ENCODE measurements at regions not wholly inside any gene's neighbourhood (a gene's known extent, or its start where the extent isn't known, plus 50 kb on each side); places are given as distances from the start of the nearest gene placed in this dataset.

- no peak for DNase-seq
These were observed 428.0 kb downstream of the FBXO15 start for GRCh38 chr18:73719611-73720010.

- no peak for DNase-seq
These were observed 430.1 kb downstream of the FBXO15 start for GRCh38 chr18:73717570-73717969.

- DNase-seq, result no peak
These were observed 432.4 kb downstream of the FBXO15 start for GRCh38 chr18:73715210-73715670.

GRCh38 chr18:73714466-73714865 lies 433.2 kb downstream of the FBXO15 start:
- no peak for DNase-seq

- no peak for DNase-seq
These were observed 436.4 kb downstream of the FBXO15 start for GRCh38 chr18:73711256-73711655.

- no peak for DNase-seq
These were observed 439.0 kb downstream of the FBXO15 start for GRCh38 chr18:73708591-73708990.

- DNase-seq, result no peak
These were observed 440.6 kb downstream of the FBXO15 start for GRCh38 chr18:73707035-73707434.

- no peak for DNase-seq
These were observed 450.3 kb downstream of the FBXO15 start for GRCh38 chr18:73697353-73697752.

GRCh38 chr18:73696698-73697097 lies 450.9 kb downstream of the FBXO15 start:
- no peak for DNase-seq

GRCh38 chr18:73696171-73696570 lies 451.5 kb downstream of the FBXO15 start:
- no peak for DNase-seq

GRCh38 chr18:73693091-73693490 lies 454.5 kb downstream of the FBXO15 start:
- no peak for DNase-seq

- no peak for DNase-seq
These were observed 456.0 kb downstream of the FBXO15 start for GRCh38 chr18:73691624-73692023.

GRCh38 chr18:73691118-73691517 lies 456.5 kb downstream of the FBXO15 start:
- DNase-seq, result no peak

- DNase-seq, result no peak
These were observed 457.4 kb downstream of the FBXO15 start for GRCh38 chr18:73690222-73690621.

GRCh38 chr18:73688851-73689711 lies 458.6 kb downstream of the FBXO15 start:
- no peak for DNase-seq

GRCh38 chr18:73688161-73688560 lies 459.5 kb downstream of the FBXO15 start:
- DNase-seq, result no peak

- no peak for DNase-seq
These were observed 463.0 kb downstream of the FBXO15 start for GRCh38 chr18:73684647-73685046.

GRCh38 chr18:73683409-73684238 lies 464.0 kb downstream of the FBXO15 start:
- no peak for DNase-seq

- no peak for DNase-seq
These were observed 465.7 kb downstream of the FBXO15 start for GRCh38 chr18:73681912-73682311.

GRCh38 chr18:73681398-73681797 lies 466.2 kb downstream of the FBXO15 start:
- DNase-seq, result no peak

GRCh38 chr18:73679941-73680712 lies 467.5 kb downstream of the FBXO15 start:
- DNase-seq, result no peak

- no peak for DNase-seq
These were observed 470.2 kb downstream of the FBXO15 start for GRCh38 chr18:73677450-73677849.
